M059J (cell line): ENCODE measurements at regions not wholly inside any gene's neighbourhood (a gene's known extent, or its start where the extent isn't known, plus 50 kb on each side); places are given as distances from the start of the nearest gene placed in this dataset.

ENCODE experiments used
- DNase-seq: peaks from one replicate; pipeline ENCODE4 v3.0.0-alpha.2; 2012; ENCODE audit warnings: low read depth

- DNase-seq = no peak
Observed at GRCh38 chr2:129891341-129892320, 87.8 kb upstream of the RAB6C start.

- DNase-seq = no peak
Observed at GRCh38 chr2:129892360-129892759, 87.1 kb upstream of the RAB6C start.

GRCh38 chr2:129892773-129893172, 86.7 kb upstream of the RAB6C start:
- no peak for DNase-seq

GRCh38 chr2:129893244-129893643, 86.2 kb upstream of the RAB6C start:
- DNase-seq = no peak

- no peak for DNase-seq
Observed at GRCh38 chr2:129894616-129895015, 84.8 kb upstream of the RAB6C start.

- DNase-seq = no peak
Observed at GRCh38 chr2:129895061-129895460, 84.4 kb upstream of the RAB6C start.

- DNase-seq = no peak
Observed at GRCh38 chr2:129895526-129896082, 83.9 kb upstream of the RAB6C start.

GRCh38 chr2:129896226-129897100, 83.0 kb upstream of the RAB6C start:
- no peak for DNase-seq

- DNase-seq = no peak
Observed at GRCh38 chr2:129901754-129902415, 77.6 kb upstream of the RAB6C start.

GRCh38 chr2:129902731-129903585, 76.5 kb upstream of the RAB6C start:
- no peak for DNase-seq

- no peak for DNase-seq
Observed at GRCh38 chr2:129903586-129904425, 75.7 kb upstream of the RAB6C start.

GRCh38 chr2:129904532-129905446, 74.7 kb upstream of the RAB6C start:
- DNase-seq = no peak

- no peak for DNase-seq
Observed at GRCh38 chr2:129905664-129906081, 73.8 kb upstream of the RAB6C start.

GRCh38 chr2:129906139-129906860, 73.2 kb upstream of the RAB6C start:
- no peak for DNase-seq

GRCh38 chr2:129906861-129907235, 72.6 kb upstream of the RAB6C start:
- DNase-seq = no peak

GRCh38 chr2:129907256-129907998, 72.0 kb upstream of the RAB6C start:
- no peak for DNase-seq

- no peak for DNase-seq
Observed at GRCh38 chr2:129908721-129909373, 70.6 kb upstream of the RAB6C start.
